Caco-2 (cell line): ENCODE measurements at regions not wholly inside any gene's neighbourhood (a gene's known extent, or its start where the extent isn't known, plus 50 kb on each side); places are given as distances from the start of the nearest gene placed in this dataset.

Source experiments
- BruUV-seq: library from RNA; stranded (reverse); fragments of 400-500 nt; replicated peaks from 2 replicates; lab custom pipeline; 2021; lab: Mats Ljungman, UMichigan
- CTCF ChIA-PET: fragments of 300-600 bp; sonication (Branson Sonifier 250); formaldehyde crosslinking; loops from one replicate; lab custom pipeline; 2022; ENCODE audit warnings: antibody characterized with exemption; lab: Charles Lee
- POLR2A ChIA-PET: fragments of 300-600 bp; sonication (Branson Sonifier 250); formaldehyde crosslinking; loops from one replicate; lab custom pipeline; 2022; ENCODE audit warnings: antibody characterized with exemption; lab: Charles Lee
- DNase-seq, 2 experiments: peaks; one replicate each; pipeline versions ENCODE4 v3.0.0 to v3.0.0-alpha.2; 2020 to 2022
- H3K27me3 ChIP-seq: replicated peaks from 2 replicates; pipeline ENCODE4 v1.6.0; 2011; ENCODE audit warnings: low read length; ENCODE audit not compliant: control insufficient read depth, insufficient read depth
- H3K36me3 ChIP-seq: 2 replicates; pipeline ENCODE4 v1.5.1; 2011; ENCODE audit warnings: low read length; ENCODE audit not compliant: control insufficient read depth, insufficient read depth
- H3K4me1 ChIP-seq: fragments of 250-450 bp; sonication (Bioruptor Pico); 2 replicates; pipeline ENCODE4 v1.5.1; 2020; ENCODE audit warnings: mild to moderate bottlenecking
- H3K4me3 ChIP-seq: 2 replicates; pipeline ENCODE4 v1.5.1; 2011; ENCODE audit warnings: low read depth, mild to moderate bottlenecking, control low read depth, low read length
- H3K9me3 ChIP-seq: fragments of 250-450 bp; sonication (Bioruptor Pico); 2 replicates; pipeline ENCODE4 v1.5.1; 2020; ENCODE audit warnings: mild to moderate bottlenecking, moderate library complexity
- H3K27ac Mint-ChIP-seq: one replicate; pipeline ENCODE4 v1.8.0; 2022; ENCODE audit warnings: mixed read lengths; ENCODE audit not compliant: unreplicated experiment
- H3K27me3 Mint-ChIP-seq: one replicate; pipeline ENCODE4 v1.8.0; 2022; ENCODE audit warnings: mixed read lengths; ENCODE audit not compliant: insufficient read depth, unreplicated experiment
- H3K36me3 Mint-ChIP-seq: one replicate; pipeline ENCODE4 v1.8.0; 2022; ENCODE audit warnings: mild to moderate bottlenecking, mixed read lengths; ENCODE audit not compliant: insufficient read depth, unreplicated experiment
- H3K4me1 Mint-ChIP-seq: one replicate; pipeline ENCODE4 v1.8.0; 2022; ENCODE audit warnings: low read depth, mixed read lengths; ENCODE audit not compliant: unreplicated experiment
- H3K4me3 Mint-ChIP-seq: one replicate; pipeline ENCODE4 v1.8.0; 2022; ENCODE audit warnings: mild to moderate bottlenecking, moderate library complexity, mixed read lengths; ENCODE audit not compliant: unreplicated experiment
- H3K9me3 Mint-ChIP-seq: one replicate; pipeline ENCODE4 v1.8.0; 2022; ENCODE audit warnings: mixed read lengths; ENCODE audit not compliant: unreplicated experiment
- intact Hi-C: fragments of 100-400 bp; cut with micrococcal nuclease; formaldehyde crosslinking; loops from one replicate; pipeline ENCODE4 v1.10.0; 2022; ENCODE audit not compliant: unreplicated experiment
- TF ChIP-seq, protein P1 (sequence below), 2 experiments: fragments of 200-600 bp in 1 of 2; IDR thresholded peaks; 1 replicate in 1 of 2; 2 replicates in 1 of 2; pipeline versions ENCODE4 v1.5.1 to v1.8.0; 2011 to 2022; ENCODE audit warnings: antibody characterized with exemption in 1 of 2, control low read depth in 1 of 2, inconsistent platforms in 1 of 2, low read depth in 1 of 2, low read length in 1 of 2, mild to moderate bottlenecking in 1 of 2, moderate library complexity in 1 of 2; ENCODE audit not compliant: insufficient read depth in 1 of 2, severe bottlenecking in 1 of 2, unreplicated experiment in 1 of 2

DNA sequence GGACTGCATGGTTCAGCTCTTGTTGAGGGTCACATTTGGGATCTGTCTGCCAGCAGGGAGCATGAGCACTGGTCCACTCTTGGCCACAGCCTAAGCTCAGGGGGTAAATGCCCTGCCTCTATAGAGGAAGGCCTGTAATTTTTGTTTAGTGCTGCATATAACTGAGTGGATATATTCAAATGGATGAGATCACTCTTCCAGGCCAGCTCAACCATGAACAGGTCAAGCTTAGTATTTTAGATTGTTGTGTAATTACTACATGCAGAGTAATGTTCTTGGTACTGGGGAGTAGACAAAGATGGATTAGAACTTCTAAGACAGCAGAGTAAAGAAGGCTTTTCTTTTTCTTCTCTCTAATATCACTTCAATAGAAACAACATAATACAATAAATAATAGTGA lies 376.9 kb downstream of the GPATCH2 start:
- Mint-ChIP-seq H3K27me3 (no peaks in the 10 kb centered on the region), H3K36me3 (no peaks in the 10 kb centered on the region), H3K4me1 (no peaks in the 10 kb centered on the region), H3K4me3 (no peak overlapping the region), H3K9me3 (no peaks in the 10 kb centered on the region), H3K27ac (no peak overlapping the region)
- TF ChIP-seq, protein P1, sequence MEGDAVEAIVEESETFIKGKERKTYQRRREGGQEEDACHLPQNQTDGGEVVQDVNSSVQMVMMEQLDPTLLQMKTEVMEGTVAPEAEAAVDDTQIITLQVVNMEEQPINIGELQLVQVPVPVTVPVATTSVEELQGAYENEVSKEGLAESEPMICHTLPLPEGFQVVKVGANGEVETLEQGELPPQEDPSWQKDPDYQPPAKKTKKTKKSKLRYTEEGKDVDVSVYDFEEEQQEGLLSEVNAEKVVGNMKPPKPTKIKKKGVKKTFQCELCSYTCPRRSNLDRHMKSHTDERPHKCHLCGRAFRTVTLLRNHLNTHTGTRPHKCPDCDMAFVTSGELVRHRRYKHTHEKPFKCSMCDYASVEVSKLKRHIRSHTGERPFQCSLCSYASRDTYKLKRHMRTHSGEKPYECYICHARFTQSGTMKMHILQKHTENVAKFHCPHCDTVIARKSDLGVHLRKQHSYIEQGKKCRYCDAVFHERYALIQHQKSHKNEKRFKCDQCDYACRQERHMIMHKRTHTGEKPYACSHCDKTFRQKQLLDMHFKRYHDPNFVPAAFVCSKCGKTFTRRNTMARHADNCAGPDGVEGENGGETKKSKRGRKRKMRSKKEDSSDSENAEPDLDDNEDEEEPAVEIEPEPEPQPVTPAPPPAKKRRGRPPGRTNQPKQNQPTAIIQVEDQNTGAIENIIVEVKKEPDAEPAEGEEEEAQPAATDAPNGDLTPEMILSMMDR (IDR thresholded peaks at IDR 0.05; ENCODE audit: insufficient read depth in 1 of 2, low read depth in 1 of 2, low read length in 1 of 2, severe bottlenecking in 1 of 2, unreplicated experiment in 1 of 2), result no peak
- intact Hi-C loops, result no loop called here
- CTCF ChIA-PET, result no interaction called here
- no peaks in the 10 kb centered on the region for H3K4me1 ChIP-seq
- no peaks in the 10 kb centered on the region for H3K27me3 ChIP-seq
- no TSS peak for BruUV-seq
- H3K36me3 ChIP-seq, result no peaks in the 10 kb centered on the region
- DNase-seq, result no peak
- H3K9me3 ChIP-seq, result no peaks in the 10 kb centered on the region
- H3K4me3 ChIP-seq, result no peak overlapping the region
- POLR2A ChIA-PET, result no interaction called here

DNA sequence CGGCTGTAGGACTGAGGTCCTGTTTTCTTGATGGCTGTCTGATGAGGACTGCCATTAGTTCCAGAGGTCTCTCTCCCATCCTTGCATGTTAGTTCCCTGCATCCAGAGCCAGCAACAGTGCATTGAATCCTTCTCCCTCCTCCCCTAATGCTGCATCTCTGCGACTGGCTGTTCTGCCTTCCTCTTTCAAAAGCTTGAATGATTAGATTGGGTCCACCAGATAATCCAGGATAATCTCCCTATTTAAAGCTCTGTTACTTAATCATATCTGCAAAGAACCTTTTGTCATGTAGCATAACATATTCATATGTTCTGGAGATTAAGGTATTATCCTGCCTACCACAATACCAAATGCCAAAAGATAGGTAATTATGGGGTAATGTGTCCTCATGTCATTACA lies 377.5 kb downstream of the GPATCH2 start:
- POLR2A ChIA-PET, result no interaction called here
- no peak for DNase-seq
- Histone ChIP-seq H3K27me3 (no peaks in the 10 kb centered on the region), H3K4me1 (no peaks in the 10 kb centered on the region), H3K9me3 (no peaks in the 10 kb centered on the region), H3K36me3 (no peaks in the 10 kb centered on the region), H3K4me3 (no peak overlapping the region)
- H3K9me3 Mint-ChIP-seq, result no peaks in the 10 kb centered on the region
- TF ChIP-seq, protein P1 (IDR thresholded peaks at IDR 0.05; ENCODE audit: insufficient read depth in 1 of 2, low read depth in 1 of 2, low read length in 1 of 2, severe bottlenecking in 1 of 2, unreplicated experiment in 1 of 2), result no peak
- no peak overlapping the region for H3K4me3 Mint-ChIP-seq
- no TSS peak for BruUV-seq
- H3K27ac Mint-ChIP-seq, result no peak overlapping the region
- CTCF ChIA-PET, result no interaction called here
- H3K27me3 Mint-ChIP-seq, result no peaks in the 10 kb centered on the region
- intact Hi-C loops, result no loop called here
- no peaks in the 10 kb centered on the region for H3K4me1 Mint-ChIP-seq
- H3K36me3 Mint-ChIP-seq, result no peaks in the 10 kb centered on the region

DNA sequence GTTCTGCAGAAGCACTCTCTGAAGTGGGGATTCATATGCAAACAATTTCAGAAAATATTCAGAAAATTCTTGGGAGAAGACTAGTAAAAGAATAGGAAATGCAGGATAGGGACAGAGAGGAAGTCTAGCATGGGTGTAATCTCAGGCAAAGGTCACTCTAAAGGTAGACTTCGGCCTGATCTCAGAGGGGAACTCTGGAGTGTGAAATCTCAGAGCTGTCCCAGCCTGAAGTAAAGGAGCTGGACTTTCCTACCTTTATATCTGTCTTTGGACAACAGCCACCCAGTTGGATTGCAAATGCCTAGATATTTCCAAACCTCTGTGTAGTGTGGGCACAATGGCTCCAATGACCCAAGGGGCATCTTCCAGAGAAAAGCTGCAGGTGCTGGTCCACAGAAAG lies 379.8 kb downstream of the GPATCH2 start:
- H3K9me3 ChIP-seq, result no peaks in the 10 kb centered on the region
- no peaks in the 10 kb centered on the region for H3K36me3 ChIP-seq
- H3K4me3 ChIP-seq, result no peak overlapping the region
- no peaks in the 10 kb centered on the region for H3K36me3 Mint-ChIP-seq
- ChIA-PET POLR2A (no interaction called here), CTCF (no interaction called here)
- H3K4me1 ChIP-seq, result no peaks in the 10 kb centered on the region
- H3K4me1 Mint-ChIP-seq, result no peaks in the 10 kb centered on the region
- DNase-seq, result no peak
- TF ChIP-seq, protein P1 (IDR thresholded peaks at IDR 0.05; ENCODE audit: insufficient read depth in 1 of 2, low read depth in 1 of 2, low read length in 1 of 2, severe bottlenecking in 1 of 2, unreplicated experiment in 1 of 2), result no peak
- no peak overlapping the region for H3K27ac Mint-ChIP-seq
- no peaks in the 10 kb centered on the region for H3K9me3 Mint-ChIP-seq
- H3K4me3 Mint-ChIP-seq, result no peak overlapping the region
- no peaks in the 10 kb centered on the region for H3K27me3 Mint-ChIP-seq
- intact Hi-C loops, result no loop called here
- no TSS peak for BruUV-seq
- H3K27me3 ChIP-seq, result no peaks in the 10 kb centered on the region
